HG03045 (cell line): ENCODE measurements at regions not wholly inside any gene's neighbourhood (a gene's known extent, or its start where the extent isn't known, plus 50 kb on each side); places are given as distances from the start of the nearest gene placed in this dataset.

Experiments
- ATAC-seq: cut with Tn5 transposase; IDR thresholded peaks from one replicate; pipeline ENCODE4 v1.9.1; 2021; ENCODE audit warnings: mild to moderate bottlenecking, moderate library complexity; ENCODE audit not compliant: unreplicated experiment

DNA sequence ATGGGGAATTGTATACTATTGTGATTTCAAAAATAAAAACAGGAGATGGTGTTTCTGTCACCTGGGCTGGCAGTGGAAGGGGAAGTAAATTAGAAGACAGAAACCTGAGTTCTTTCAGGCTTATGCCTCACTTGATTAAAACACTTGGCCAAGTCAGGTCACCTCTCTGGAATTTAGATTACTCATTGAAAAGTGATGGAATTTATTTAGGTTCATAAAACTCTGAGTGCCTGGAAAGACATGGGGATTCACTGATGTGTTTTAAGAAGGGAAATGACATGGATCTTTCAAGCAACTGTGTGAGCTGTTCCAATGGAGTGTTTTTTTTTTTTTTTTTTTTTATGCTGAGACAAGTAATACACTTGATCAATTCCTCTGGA, 400.1 kb downstream of the TMEM135 start:
- no peak for ATAC-seq

DNA sequence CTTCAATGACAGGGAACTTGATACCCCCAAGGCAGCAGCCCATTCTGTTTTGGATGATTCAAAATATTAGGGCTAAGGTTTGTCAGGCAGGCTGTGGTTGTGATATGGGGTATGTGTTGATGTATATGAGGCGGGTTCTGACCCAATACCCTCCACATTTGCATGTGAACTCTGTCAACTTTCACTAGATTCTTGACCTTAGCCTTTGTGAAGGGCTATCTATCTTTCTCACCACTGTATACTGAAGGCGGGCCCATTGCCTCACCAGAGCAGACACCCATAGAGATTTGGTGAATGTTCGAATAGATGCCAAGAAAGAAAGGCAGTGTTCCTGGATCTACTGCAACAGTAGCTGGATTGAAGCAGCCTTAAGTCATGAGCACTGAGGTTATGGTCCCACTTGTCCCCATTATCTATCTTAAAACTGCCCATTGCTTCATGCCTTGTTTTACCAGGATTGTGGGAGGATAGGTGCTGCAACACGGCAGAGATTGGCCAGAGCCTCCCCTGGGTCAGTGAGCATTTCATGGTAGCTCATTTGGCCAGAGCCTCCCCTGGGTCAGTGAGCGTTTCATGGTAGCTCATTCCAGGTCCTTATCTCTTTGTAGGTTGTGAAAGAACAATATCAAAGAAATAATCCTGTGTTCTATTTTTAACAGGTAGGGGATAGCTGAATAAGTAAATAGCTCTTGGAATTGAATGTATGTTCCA, 399.6 kb downstream of the TMEM135 start:
- ATAC-seq, result no peak

DNA sequence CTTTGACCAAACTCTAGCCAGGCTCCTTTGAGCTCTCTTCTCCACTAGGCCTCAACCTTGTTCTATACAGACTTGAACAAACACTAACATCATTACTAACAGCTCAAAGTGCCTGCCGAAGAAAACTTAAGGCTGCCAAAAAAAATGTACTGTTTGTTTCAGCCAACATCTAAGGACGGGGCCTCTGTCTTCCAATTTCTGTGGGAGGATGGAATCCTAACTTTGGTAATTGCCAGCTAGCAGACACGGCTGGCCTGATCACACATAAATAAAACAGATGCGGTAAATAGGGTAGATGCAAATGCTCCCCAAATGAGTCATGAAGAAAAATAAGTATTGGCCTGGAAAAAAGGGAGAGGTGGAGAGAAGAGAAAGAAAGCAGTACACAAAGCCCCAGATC, 394.3 kb downstream of the TMEM135 start:
- ATAC-seq, result no peak

DNA sequence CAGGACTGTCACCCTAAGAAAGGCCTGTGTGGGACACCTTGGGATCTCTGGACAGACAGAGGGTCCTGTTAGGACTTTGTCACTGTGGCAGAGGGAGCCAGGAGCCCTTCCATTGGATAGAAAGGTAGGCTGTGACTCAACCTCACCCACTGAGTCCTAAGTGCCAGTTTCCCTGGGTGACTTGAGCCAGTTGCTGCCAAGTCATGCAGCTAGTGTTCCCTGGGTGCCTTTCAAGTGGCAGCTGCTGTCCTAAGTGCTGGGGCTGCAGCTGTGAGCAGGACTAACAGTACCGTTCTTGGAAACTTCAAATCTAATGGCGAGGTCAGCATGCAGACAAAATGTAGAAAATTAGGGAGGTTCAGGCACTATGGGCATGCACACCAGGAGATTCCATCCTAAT, 393.7 kb downstream of the TMEM135 start:
- no peak for ATAC-seq

DNA sequence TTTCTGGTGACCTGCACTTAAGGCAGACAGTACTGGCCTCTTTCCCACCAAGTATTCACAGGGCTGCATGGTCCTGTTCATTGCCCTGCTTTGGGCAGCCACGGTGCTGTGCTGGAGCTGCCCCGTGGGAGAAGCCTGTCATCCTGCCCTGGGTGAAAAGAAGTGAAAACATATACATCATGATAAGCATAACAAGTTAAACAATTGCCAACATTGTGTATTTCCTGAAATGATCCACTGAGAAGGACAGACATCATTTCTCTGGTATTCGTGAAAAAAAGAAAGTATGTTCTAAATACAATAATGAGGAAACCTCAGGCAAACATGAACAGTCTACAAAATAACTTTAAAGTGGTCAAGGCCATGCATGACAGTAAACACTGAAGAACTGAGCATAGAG, 393.1 kb downstream of the TMEM135 start:
- ATAC-seq, result no peak

DNA sequence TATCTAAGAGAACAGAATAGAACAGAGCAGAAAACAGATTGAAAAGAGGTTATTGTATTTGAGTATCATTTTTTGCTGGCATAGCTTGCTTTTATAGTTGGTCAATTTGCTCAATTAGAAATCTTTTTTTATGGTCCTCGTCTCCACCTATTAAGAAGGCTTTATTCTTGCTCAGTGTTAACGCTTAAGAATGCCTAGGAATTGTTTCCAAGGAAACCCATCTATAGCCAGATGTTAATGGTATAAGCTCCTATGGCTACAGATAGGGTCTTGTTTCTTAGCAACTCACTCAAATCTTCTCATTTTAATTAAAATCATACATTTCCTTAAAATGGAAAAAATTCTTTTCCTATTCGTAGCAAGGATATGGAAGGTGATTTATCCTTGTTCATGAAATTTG, 392.3 kb downstream of the TMEM135 start:
- no peak for ATAC-seq

DNA sequence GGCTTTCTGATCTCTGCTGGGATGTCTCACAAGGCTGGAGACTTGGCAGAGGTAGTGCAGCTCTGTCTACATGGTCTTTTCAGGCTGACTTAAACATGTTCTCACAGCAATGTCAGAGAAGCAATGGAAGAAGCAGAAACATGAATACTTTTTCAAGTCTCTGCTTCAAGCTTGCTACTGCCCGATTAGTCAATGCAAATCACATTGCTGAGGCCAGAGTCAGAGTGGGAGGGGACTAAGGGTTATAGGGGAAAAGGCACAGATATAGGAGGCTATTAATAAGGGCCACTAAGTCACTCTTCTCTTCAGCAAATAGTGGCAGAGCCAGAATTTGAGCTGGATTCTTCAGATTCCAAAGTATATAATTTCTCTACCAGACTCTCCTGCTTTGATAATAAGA, 390.5 kb downstream of the TMEM135 start:
- ATAC-seq, result no peak

DNA sequence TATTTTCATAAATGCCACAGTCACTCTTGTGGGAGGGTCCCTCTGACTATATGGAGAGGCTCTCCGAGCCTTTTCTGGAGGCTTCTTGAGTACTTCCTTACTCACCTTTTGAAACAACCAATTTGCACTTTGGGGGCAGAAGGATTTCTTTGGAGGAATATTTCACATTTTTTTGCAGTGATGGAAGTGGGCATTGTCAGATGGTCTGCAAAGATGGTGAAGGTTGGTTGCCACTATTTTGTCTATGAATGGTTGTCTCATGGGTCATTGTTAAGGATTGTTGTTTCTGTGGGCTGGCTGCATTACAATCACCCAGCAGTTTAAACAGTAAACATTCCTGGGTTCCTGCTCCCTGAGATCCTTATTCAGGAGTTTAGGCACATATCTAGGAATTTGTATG, 388.2 kb downstream of the TMEM135 start:
- no peak for ATAC-seq

DNA sequence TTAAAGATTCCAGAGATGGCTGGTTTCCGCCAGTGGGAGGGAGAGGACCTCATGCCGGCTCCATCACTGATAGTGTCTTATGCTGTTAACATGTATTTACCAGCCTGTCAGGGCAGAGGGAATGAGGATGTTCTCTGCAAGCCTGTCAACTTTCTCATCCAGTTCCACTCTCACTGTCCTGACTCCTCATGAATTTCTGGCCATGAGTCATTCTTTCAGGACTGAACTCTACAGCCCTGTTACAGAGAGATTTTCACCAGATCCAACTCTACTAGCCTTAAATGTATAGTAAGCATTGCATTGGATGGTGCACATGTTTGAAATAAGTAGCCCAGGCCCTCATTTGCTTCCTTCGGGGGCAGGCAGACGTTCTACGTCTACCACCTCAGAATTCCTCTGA, 387.7 kb downstream of the TMEM135 start:
- no peak for ATAC-seq

DNA sequence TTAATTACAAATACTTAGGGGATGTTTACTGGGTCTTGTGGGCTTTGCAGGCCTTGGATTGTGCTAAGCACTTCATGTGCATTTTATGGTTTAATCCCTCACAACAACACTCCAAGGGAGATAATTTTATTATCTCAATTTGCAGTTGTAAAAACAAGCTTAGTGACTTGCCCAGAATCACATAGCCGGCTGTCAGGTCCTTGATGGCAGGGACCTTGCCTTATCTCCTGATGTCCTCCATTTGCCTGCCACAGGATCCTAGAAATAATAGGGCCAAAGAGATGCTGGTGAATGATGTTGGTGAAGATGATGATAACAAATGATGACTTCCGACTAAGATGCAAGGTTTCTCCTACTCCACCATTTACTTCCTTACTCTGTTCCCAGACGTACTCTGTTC, 385.4 kb downstream of the TMEM135 start:
- no peak for ATAC-seq

DNA sequence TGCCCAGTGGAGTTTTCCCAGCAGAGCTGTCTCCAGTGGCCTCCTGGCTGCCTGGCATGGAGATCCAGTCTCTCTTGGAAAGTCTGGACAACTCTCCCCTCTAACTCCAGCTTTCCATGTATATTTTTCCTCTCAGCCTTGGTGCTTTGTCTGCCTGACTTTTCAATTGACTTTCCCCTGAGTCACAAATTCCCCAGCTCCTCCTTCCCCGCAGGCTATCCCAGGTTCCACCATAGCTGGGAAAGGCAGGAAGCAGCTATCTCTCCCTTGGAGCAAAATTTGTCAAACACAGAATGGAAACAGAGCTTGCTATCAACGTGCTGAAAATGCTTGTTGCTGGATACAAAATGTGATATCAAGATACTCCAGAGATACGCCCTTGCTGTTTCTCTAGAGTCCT, 384.8 kb downstream of the TMEM135 start:
- ATAC-seq, result no peak

DNA sequence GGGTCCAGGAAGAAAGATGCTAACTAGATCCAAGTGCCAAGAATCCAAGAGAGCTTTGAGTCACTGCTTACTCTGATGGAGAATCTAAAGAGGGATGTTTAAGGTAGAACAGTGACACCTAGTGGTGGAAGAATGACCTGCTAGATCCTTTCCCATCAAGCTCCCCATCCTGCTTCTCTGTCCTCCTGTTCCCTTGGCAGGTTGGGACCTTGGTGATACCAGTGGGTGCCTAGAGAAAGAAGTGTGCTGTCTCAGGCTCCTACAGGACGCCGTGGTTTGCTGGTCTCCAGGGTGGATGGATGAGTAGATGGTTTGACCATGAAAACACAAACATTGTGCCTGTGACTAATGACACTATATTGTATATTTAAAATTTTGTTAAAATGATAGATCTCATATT, 383.7 kb downstream of the TMEM135 start:
- ATAC-seq, result peak; percentile 82

DNA sequence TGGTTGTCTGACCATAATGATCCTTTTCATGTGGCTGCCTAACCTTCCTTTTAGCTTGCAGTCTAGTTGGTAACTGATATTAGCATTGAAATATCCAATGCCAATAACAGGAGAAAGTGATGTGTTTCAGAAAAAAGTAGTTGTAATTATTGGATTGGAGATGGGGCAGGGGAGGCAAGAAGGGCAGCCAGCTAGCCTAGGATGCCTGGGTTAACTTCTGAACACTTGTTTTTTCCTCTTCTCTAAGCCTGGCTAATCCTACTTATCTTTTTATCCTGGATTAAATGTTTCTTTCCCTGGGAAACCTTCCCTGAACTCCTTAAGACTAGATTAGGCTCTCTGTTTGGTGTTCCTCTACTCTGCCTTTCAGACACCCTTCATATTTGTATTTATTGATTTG, 380.2 kb downstream of the TMEM135 start:
- ATAC-seq, result no peak

DNA sequence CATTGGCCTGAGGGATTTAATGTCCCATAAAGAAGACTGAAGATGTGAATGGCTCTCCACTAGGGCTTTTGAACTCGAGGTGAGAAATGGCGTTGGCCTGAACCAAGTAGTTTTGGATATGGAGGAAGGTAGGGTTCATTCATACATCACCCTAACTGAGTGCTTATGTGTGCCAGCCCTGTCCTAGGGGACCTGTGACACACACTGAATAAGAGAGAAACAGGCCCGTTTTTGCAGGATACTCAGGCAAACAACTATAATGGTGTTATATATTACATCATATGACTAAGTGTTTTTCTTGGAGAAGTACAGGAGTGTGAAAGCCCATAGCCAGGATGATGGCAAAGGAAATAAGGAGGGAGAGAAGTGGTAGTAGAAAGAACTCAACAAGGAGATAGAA, 368.1 kb downstream of the TMEM135 start:
- ATAC-seq, result no peak

DNA sequence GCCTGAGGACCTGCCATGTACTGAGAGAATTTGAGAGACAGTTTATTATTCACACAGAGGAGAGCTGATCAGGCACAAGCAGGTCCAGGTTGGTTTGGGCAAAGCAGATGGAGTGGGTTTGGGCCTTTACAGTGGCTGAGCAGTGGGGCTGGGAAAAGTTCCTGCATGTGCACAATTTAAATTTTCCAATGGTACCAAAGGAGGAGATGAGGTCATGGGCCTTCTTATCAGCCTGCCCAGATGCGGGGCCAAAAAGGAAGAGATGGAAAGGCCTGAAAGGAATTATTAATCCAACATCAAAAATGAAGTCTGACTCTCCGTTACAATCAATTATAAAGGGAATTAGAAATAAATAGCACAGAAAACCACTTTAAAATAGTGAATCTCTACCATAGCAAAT, 367.6 kb downstream of the TMEM135 start:
- ATAC-seq, result no peak

DNA sequence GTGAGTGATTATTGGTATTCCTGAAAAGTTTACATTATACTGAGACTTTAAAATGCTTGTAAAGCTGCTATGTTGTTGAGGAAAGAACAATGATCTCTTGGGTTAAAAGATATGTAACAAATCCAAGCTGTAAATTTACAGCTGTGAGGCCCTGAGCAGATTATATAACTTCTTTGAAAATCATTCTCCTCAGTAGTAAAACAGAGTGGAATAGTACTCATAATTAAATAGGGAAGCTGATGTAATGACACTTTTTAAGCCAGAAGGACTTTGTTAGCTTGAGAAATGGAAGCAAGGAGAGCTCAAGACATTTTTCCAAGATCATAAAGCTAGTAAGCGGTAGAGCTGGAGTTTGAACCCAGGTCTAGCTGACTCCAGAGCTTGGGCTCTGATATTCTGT, 363.9 kb downstream of the TMEM135 start:
- ATAC-seq, result no peak

DNA sequence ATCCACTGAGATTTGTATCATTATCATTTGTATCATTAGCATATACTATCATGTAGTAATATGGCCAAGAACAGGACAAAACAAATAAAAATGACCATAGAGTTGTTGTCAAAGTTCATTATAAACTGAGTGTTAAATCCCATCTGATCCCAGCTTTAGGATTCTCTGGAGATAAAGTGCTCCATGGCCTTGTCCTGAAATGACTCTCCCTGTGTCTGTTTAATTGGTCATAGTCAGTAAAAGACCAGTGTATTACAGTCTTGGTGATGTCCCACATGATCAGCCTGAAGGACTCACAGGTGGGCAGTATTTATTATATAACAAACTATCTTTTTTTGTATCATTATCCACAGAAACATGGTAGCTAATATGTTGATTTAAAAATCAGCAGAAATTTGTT, 361.6 kb downstream of the TMEM135 start:
- ATAC-seq, result no peak

DNA sequence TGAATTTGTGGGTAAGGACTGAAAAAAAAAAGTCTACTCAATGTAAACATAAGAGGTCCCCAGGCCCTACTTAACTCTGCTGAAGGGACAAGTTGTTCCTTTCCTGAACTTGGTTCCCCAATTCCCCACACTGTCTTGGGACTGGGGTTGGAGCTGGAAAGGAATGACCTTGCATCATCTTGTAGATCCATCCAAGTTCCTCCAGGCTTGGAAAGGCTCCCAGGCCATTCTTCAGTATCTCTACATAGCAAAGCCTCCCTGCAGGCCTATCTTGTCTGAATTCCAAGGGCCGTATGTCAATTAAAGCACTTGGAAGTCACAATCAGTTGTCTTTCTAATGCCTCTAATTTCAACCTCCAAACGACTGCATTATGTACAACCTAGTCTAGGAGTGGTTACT, 361.2 kb downstream of the TMEM135 start:
- no peak for ATAC-seq

DNA sequence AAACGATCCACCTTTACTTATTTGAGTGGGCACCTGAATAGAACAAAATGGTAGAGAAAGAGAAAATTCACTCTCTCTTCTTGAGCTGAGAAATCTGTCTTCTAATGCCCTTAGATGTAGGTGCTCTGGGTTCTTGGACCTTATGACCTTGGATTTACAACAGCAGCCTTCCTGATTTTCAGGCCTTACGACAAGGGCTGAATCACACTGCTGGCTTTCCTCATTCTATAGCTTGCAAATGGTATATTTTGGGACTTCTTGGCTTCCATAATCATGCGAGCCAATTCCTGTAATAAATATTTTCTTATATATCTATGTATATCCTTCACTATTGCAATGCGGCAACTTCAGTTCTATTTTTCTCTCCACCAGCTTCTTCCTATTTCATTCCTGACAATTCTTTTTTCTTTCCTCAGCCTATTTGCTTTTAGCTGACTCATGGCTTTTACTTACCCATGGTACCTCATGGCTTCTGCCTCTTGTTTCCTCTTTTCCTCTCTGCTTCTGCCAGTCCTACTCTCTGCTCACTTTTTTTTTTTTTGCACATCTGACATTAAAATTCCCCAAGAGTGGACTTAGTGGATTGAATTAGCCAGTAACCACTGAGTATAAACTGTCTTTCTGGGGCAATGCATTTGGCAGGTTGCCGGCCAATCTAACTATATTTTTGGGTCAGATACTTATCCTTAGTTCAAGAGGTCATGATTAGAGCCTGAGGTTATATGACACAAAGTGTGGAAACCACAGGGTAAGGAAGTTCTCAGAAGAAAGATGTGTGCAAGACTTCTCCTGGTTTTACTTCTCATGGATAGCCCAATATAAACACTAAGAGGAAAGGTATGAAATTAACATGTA, 359.5 kb downstream of the TMEM135 start:
- ATAC-seq, result no peak

DNA sequence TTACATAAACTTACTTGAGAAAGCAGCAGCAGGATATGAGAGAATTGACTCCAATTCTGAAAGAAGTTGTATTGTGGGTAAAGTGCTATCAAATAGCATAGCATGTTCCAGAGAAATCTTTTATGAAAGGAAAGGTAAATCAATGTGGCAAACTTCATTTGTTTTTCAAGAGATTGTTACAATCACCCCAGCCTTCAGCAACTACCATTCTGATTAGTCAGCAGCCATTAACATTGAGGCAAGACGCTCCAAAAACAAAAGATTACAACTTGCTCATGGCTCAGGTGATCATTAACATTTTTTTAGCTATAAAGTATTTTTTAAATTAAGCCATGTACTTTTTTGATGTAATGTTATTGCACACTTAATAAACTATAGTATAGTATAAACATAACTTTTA, 357.2 kb downstream of the TMEM135 start:
- ATAC-seq, result no peak

DNA sequence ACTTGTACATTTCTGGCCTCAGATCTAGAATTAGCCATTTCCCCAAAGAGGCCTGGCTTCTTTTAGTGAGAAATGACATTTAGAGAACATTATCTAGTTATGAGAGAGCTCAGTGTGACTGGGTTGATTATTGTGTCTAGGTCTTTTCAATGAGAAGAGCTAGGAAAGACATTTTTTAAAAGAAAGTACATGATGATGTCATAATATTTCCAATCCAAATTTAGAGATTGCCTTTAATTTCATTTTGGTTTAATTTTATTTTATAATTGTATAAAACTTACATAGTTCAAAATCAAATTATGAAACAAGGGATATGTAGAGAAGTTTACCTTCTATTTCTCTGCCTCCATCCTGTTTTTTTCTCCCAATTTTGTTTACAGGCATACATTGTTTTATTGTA, 354.9 kb downstream of the TMEM135 start:
- no peak for ATAC-seq

DNA sequence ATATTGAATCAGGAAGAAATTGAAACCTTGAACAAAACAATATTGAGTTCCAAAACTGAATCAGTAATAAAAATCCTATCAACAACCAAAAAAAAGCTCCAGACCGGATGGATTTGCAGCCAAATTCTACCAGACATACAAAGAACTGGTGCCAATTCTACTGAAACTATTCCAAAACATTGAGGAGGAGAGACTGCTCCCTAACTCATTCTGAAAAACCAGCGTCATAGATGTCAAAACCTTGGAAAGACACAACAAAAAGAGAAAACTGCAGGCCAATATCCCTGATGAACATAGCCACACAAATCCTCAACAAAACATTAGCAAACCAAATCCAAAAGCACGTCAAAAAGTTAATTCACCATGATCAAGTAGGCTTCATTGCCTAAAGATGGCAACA, 353.8 kb downstream of the TMEM135 start:
- ATAC-seq, result no peak
